ENCODE measurements at regions not wholly inside any gene's neighbourhood (a gene's known extent, or its start where the extent isn't known, plus 50 kb on each side); places are given as distances from the start of the nearest gene placed in this dataset.

DNA sequence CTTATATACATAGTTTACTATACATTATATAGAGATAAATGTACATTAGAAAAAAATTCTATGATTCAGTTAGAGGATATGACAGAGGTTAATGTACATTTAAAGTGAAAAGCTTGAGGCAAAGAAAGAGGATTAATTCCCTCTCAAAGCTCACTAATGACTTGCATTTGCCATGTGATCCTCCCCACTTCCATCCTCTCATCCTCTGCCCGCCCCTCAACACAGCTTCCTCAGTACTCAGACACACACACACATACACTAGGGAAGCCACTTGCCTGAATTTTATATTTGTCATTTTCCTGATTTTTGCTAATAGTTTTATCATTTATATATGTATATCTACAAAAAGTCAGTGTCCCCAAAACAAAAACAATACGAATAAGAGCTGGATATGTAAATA lies 764.5 kb downstream of the EFNA5 start:
- Mint-ChIP-seq H3K36me3 (ENCODE audit: low read depth) (no peaks in the 10 kb centered on the region), H3K27ac (no peak overlapping the region), H3K9me3 (no peaks in the 10 kb centered on the region), H3K27me3 (no peaks in the 10 kb centered on the region), H3K4me3 (no peak overlapping the region), H3K4me1 (no peaks in the 10 kb centered on the region)
- no peak for ATAC-seq (ENCODE audit: low read depth)
- intact Hi-C loops (cut with micrococcal nuclease): no loop called here
- no peak for DNase-seq
- CTCF ChIA-PET: no interaction called here
- TF ChIP-seq, protein P1, sequence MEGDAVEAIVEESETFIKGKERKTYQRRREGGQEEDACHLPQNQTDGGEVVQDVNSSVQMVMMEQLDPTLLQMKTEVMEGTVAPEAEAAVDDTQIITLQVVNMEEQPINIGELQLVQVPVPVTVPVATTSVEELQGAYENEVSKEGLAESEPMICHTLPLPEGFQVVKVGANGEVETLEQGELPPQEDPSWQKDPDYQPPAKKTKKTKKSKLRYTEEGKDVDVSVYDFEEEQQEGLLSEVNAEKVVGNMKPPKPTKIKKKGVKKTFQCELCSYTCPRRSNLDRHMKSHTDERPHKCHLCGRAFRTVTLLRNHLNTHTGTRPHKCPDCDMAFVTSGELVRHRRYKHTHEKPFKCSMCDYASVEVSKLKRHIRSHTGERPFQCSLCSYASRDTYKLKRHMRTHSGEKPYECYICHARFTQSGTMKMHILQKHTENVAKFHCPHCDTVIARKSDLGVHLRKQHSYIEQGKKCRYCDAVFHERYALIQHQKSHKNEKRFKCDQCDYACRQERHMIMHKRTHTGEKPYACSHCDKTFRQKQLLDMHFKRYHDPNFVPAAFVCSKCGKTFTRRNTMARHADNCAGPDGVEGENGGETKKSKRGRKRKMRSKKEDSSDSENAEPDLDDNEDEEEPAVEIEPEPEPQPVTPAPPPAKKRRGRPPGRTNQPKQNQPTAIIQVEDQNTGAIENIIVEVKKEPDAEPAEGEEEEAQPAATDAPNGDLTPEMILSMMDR (IDR thresholded peaks at IDR 0.05): no peak
- POLR2A ChIA-PET: no interaction called here

DNA sequence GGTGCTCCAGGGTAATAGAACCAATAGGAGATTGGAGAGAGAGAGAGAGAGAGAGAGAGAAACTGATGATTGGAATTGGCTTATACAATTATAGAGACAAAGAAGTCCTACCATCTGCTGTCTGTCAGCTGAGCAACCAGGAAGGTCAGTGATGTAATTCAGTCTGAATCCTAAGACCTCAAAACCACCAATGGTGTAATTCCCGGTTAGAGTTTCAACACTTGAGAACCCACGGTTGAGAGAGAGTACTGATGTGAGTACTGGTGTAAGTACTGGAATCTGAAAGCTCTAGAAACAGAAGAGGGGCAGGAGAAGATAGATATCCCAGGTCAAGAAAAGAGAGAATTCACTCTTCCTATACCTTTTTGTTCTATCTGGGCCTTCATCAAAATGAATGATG lies 775.8 kb downstream of the EFNA5 start:
- no peak overlapping the region for H3K27ac Mint-ChIP-seq
- no peaks in the 10 kb centered on the region for H3K4me1 Mint-ChIP-seq
- no peaks in the 10 kb centered on the region for H3K27me3 Mint-ChIP-seq
- H3K9me3 Mint-ChIP-seq: peaks cover 4% of the 10 kb centered on the region
- TF ChIP-seq, protein P1 (IDR thresholded peaks at IDR 0.05): no peak
- ATAC-seq (ENCODE audit: low read depth) (no peak), DNase-seq (no peak)
- POLR2A ChIA-PET: no interaction called here
- CTCF ChIA-PET: no interaction called here
- intact Hi-C loops (cut with micrococcal nuclease): no loop called here
- no peaks in the 10 kb centered on the region for H3K36me3 Mint-ChIP-seq (ENCODE audit: low read depth)
- no peak overlapping the region for H3K4me3 Mint-ChIP-seq

DNA sequence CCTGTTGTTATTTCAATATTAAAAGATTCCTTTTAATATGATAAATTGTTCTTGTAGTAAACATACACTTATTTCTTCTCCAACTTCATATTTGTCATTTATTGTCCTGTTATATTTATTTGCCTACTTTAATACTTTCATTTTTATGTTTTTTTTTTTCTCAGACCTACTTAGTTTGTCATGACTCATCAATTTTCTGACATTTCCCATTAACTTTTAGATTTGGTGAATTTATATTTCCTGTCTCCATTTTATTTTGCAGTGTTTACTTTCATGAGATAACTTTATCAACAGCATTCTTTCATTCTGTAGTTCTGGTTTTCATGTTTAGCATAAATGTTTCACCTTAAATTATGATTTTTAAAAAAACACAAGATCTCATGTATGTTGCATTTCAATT lies 788.7 kb downstream of the EFNA5 start:
- H3K36me3 Mint-ChIP-seq (ENCODE audit: low read depth): no peaks in the 10 kb centered on the region
- no peak overlapping the region for H3K27ac Mint-ChIP-seq
- no peaks in the 10 kb centered on the region for H3K27me3 Mint-ChIP-seq
- CTCF ChIA-PET: no interaction called here
- H3K9me3 Mint-ChIP-seq: peaks cover 7% of the 10 kb centered on the region
- POLR2A ChIA-PET: no interaction called here
- no peaks in the 10 kb centered on the region for H3K4me1 Mint-ChIP-seq
- intact Hi-C loops (cut with micrococcal nuclease): no loop called here
- H3K4me3 Mint-ChIP-seq: no peak overlapping the region
- ATAC-seq (ENCODE audit: low read depth): no peak
- TF ChIP-seq, protein P1 (IDR thresholded peaks at IDR 0.05): no peak
- no peak for DNase-seq

DNA sequence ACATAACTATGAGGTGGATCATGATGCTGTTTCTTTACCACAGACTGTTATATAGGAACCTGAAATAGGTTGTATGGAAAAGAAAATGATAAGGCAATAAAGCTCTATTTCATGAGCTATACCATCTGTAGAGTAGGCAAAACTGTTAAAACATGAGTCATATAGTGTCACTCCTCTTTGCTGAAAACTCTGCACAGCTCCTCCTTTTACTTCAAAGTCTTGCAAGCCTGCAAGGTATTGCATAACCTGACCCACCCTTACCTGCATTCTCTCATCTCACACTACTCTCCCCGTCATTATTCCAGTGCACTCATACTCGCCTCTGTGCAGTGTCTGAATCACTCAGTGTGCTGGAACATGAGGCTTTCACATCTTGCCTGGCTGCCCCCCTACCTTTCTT lies 790.1 kb downstream of the EFNA5 start:
- POLR2A ChIA-PET: no interaction called here
- Mint-ChIP-seq H3K4me1 (no peaks in the 10 kb centered on the region), H3K27me3 (no peaks in the 10 kb centered on the region), H3K36me3 (ENCODE audit: low read depth) (no peaks in the 10 kb centered on the region), H3K9me3 (peaks cover 14% of the 10 kb centered on the region), H3K27ac (no peak overlapping the region), H3K4me3 (no peak overlapping the region)
- TF ChIP-seq, protein P1 (IDR thresholded peaks at IDR 0.05): no peak
- CTCF ChIA-PET: no interaction called here
- intact Hi-C loops (cut with micrococcal nuclease): no loop called here
- ATAC-seq (ENCODE audit: low read depth): no peak
- no peak for DNase-seq

DNA sequence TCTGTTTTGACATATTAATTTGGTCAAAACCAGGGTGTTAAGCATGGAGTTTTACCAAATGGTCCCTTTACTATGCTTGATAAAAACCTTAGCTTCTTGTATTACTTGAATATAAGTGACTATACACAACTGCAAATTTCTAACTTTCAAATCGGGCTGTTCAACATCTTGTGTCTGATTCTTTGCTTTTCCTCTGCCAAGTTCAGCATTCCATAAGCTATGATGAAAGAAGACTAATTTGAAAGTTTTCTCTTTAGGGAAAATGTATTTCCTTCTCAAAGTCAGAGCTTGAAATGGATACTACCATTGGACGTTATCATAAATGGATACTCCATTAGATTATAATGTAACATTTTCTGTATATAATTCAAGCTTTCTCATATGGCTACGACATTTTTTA lies 792.9 kb downstream of the EFNA5 start:
- no peaks in the 10 kb centered on the region for H3K36me3 Mint-ChIP-seq (ENCODE audit: low read depth)
- no peak overlapping the region for H3K4me3 Mint-ChIP-seq
- ATAC-seq (ENCODE audit: low read depth) (no peak), DNase-seq (no peak)
- TF ChIP-seq, protein P1 (IDR thresholded peaks at IDR 0.05): no peak
- CTCF ChIA-PET: no interaction called here
- POLR2A ChIA-PET: no interaction called here
- H3K4me1 Mint-ChIP-seq: no peaks in the 10 kb centered on the region
- H3K27ac Mint-ChIP-seq: no peak overlapping the region
- peaks cover 11% of the 10 kb centered on the region for H3K9me3 Mint-ChIP-seq
- no peaks in the 10 kb centered on the region for H3K27me3 Mint-ChIP-seq
- intact Hi-C loops (cut with micrococcal nuclease): no loop called here

All from activated B cell treated with CpG ODN at 0.5 μM for 24 hours (primary cell).